ENCODE measurements at regions not wholly inside any gene's neighbourhood (a gene's known extent, or its start where the extent isn't known, plus 50 kb on each side); places are given as distances from the start of the nearest gene placed in this dataset.

DNA sequence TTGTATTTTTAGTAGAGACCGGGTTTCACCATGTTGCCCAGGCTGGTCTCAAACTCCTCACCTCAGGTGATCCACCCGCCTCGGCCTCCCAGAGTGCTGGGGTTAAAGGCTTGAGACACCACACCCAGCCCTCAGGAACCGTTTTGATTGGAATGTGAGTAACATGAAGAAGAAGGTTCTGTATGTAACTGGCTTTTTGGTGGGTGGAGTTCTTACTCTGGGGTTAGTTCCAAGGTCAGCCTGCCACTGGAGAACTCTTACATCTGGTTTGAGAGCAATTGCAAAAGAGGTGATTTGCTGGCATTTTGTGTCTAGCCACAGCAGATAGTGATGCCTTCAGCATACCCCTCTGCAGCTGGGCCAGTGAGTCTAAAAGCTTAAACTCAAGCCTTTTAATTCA, 457.8 kb upstream of the VSTM2A start:
- no peak overlapping the region for H3K27ac ChIP-seq
- no peak overlapping the region for H3K4me3 ChIP-seq
- H3K9ac ChIP-seq (ENCODE audit: insufficient read length), result no peak overlapping the region
- H3K9me3 ChIP-seq (ENCODE audit: low read depth, low read length), result no peaks in the 10 kb centered on the region
- TF ChIP-seq FOXP2 (optimal IDR thresholded peaks at IDR 0.05; ENCODE audit: control extremely low read depth, extremely low read length, insufficient read depth), result no peak
- no peak for TF ChIP-seq POLR2AphosphoS5 (IDR thresholded peaks at IDR 0.05; ENCODE audit: borderline replicate concordance, low read depth, low read length)
- TF ChIP-seq EZH2 (IDR thresholded peaks at IDR 0.05), result no peak
- DNase-seq (ENCODE audit: low read depth, low spot score), result no peak
- H3K36me3 ChIP-seq (ENCODE audit: insufficient read depth, low read length), result no peaks in the 10 kb centered on the region

GRCh38 chr7:54090652-54091213, 451.4 kb upstream of the VSTM2A start:
- Histone ChIP-seq H3K9ac (ENCODE audit: insufficient read length) (no peak overlapping the region), H3K9me3 (ENCODE audit: low read depth, low read length) (no peaks in the 10 kb centered on the region), H3K4me3 (no peak overlapping the region), H3K36me3 (ENCODE audit: insufficient read depth, low read length) (no peaks in the 10 kb centered on the region), H3K27ac (no peak overlapping the region)
- DNase-seq (ENCODE audit: low read depth, low spot score), result no peak
- no peak for TF ChIP-seq EZH2 (IDR thresholded peaks at IDR 0.05)
- no peak for TF ChIP-seq FOXP2 (optimal IDR thresholded peaks at IDR 0.05; ENCODE audit: control extremely low read depth, extremely low read length, insufficient read depth)
- no peak for TF ChIP-seq POLR2AphosphoS5 (IDR thresholded peaks at IDR 0.05; ENCODE audit: borderline replicate concordance, low read depth, low read length)

DNA sequence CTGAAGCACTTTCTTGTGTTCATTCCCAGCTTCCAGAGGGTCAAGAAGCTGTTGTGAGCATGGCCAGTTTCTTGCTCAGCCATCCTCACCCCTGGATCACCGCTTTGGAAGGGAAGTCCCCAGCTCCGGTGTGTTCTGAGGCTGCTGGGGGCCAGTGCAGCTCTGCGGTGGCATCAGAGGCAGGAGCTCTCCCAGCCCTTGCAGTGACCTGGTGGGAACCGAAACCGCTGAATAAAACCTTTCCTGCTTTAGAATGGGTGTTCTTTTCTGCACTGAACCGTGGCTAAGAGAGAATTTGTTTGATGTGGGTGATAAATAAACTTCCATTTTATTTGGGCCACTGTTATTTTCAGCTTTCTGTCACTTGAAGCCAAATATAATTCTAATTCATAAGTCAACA, 450.9 kb upstream of the VSTM2A start:
- Histone ChIP-seq H3K9me3 (ENCODE audit: low read depth, low read length) (no peaks in the 10 kb centered on the region), H3K9ac (ENCODE audit: insufficient read length) (no peak overlapping the region), H3K36me3 (ENCODE audit: insufficient read depth, low read length) (no peaks in the 10 kb centered on the region), H3K4me3 (no peak overlapping the region), H3K27ac (no peak overlapping the region)
- no peak for DNase-seq (ENCODE audit: low read depth, low spot score)
- TF ChIP-seq POLR2AphosphoS5 (IDR thresholded peaks at IDR 0.05; ENCODE audit: borderline replicate concordance, low read depth, low read length) (no peak), EZH2 (IDR thresholded peaks at IDR 0.05) (no peak), FOXP2 (optimal IDR thresholded peaks at IDR 0.05; ENCODE audit: control extremely low read depth, extremely low read length, insufficient read depth) (no peak)

GRCh38 chr7:54097886-54098285, 444.3 kb upstream of the VSTM2A start:
- TF ChIP-seq POLR2AphosphoS5 (IDR thresholded peaks at IDR 0.05; ENCODE audit: borderline replicate concordance, low read depth, low read length) (no peak), FOXP2 (optimal IDR thresholded peaks at IDR 0.05; ENCODE audit: control extremely low read depth, extremely low read length, insufficient read depth) (no peak), EZH2 (IDR thresholded peaks at IDR 0.05) (no peak)

GRCh38 chr7:54109501-54109900, 432.7 kb upstream of the VSTM2A start:
- TF ChIP-seq EZH2 (IDR thresholded peaks at IDR 0.05) (no peak), FOXP2 (optimal IDR thresholded peaks at IDR 0.05; ENCODE audit: control extremely low read depth, extremely low read length, insufficient read depth) (no peak), POLR2AphosphoS5 (IDR thresholded peaks at IDR 0.05; ENCODE audit: borderline replicate concordance, low read depth, low read length) (no peak)
- no peak for DNase-seq (ENCODE audit: low read depth, low spot score)
- no peak overlapping the region for H3K9ac ChIP-seq (ENCODE audit: insufficient read length)
- no peaks in the 10 kb centered on the region for H3K36me3 ChIP-seq (ENCODE audit: insufficient read depth, low read length)
- no peaks in the 10 kb centered on the region for H3K9me3 ChIP-seq (ENCODE audit: low read depth, low read length)
- H3K27ac ChIP-seq, result no peak overlapping the region
- no peak overlapping the region for H3K4me3 ChIP-seq

More at GRCh38 chr7:54097886-54098285, 444.3 kb upstream of the VSTM2A start:
- Histone ChIP-seq H3K9ac (ENCODE audit: insufficient read length) (no peak overlapping the region), H3K27ac (no peak overlapping the region), H3K9me3 (ENCODE audit: low read depth, low read length) (no peaks in the 10 kb centered on the region), H3K4me3 (no peak overlapping the region), H3K36me3 (ENCODE audit: insufficient read depth, low read length) (no peaks in the 10 kb centered on the region)
- no peak for DNase-seq (ENCODE audit: low read depth, low spot score)

- Histone ChIP-seq H3K27ac (no peak overlapping the region), H3K9ac (ENCODE audit: insufficient read length) (no peak overlapping the region), H3K9me3 (ENCODE audit: low read depth, low read length) (no peaks in the 10 kb centered on the region), H3K36me3 (ENCODE audit: insufficient read depth, low read length) (no peaks in the 10 kb centered on the region), H3K4me3 (no peak overlapping the region)
- TF ChIP-seq EZH2 (IDR thresholded peaks at IDR 0.05), result no peak
- TF ChIP-seq FOXP2 (optimal IDR thresholded peaks at IDR 0.05; ENCODE audit: control extremely low read depth, extremely low read length, insufficient read depth), result no peak
- TF ChIP-seq POLR2AphosphoS5 (IDR thresholded peaks at IDR 0.05; ENCODE audit: borderline replicate concordance, low read depth, low read length), result no peak
- DNase-seq (ENCODE audit: low read depth, low spot score), result no peak
Measured at GRCh38 chr7:54111814-54112511, 430.2 kb upstream of the VSTM2A start.

- Histone ChIP-seq H3K27ac (no peak overlapping the region), H3K4me3 (no peak overlapping the region), H3K36me3 (ENCODE audit: insufficient read depth, low read length) (no peaks in the 10 kb centered on the region), H3K9ac (ENCODE audit: insufficient read length) (no peak overlapping the region), H3K9me3 (ENCODE audit: low read depth, low read length) (no peaks in the 10 kb centered on the region)
- TF ChIP-seq FOXP2 (optimal IDR thresholded peaks at IDR 0.05; ENCODE audit: control extremely low read depth, extremely low read length, insufficient read depth) (no peak), EZH2 (IDR thresholded peaks at IDR 0.05) (no peak), POLR2AphosphoS5 (IDR thresholded peaks at IDR 0.05; ENCODE audit: borderline replicate concordance, low read depth, low read length) (no peak)
- no peak for DNase-seq (ENCODE audit: low read depth, low spot score)
Measured at GRCh38 chr7:54112567-54112966, 429.6 kb upstream of the VSTM2A start.

DNA sequence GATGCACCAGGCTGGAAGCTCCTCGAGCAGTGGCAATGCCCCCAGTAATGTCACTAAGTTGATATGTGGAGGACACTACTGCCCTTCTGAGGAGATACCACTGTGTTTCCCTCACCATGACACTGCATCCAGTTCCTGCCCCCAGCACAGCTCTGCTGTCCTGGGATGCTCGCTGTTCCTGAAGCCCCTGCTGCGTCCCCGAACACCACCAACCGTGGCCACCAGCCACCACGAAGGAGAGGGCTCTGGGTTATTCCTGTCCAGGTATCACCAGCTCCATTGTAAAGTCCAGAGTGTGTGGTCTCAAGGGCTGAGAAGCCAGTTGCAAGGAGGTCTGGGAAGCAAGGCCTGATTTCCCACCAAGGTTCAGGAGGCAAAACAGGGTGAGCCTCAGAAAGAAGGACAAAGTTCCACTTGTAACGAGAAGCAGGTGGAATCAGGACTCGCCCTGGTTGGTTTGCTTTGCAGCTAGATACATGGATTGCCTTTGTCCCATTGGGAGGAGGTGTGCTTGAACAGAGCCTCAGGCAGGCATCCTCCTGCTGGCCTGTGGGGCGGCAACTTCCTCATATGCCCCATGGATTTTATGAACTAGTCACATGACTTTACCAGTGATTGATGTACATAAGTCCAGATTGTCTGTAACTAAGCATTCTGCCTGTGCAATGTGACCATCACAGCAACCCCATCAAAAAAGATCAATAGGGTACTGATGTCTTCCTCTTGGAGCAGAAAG, 427.0 kb upstream of the VSTM2A start:
- Histone ChIP-seq H3K27ac (no peak overlapping the region), H3K36me3 (ENCODE audit: insufficient read depth, low read length) (no peaks in the 10 kb centered on the region), H3K4me3 (no peak overlapping the region), H3K9ac (ENCODE audit: insufficient read length) (no peak overlapping the region), H3K9me3 (ENCODE audit: low read depth, low read length) (no peaks in the 10 kb centered on the region)
- TF ChIP-seq EZH2 (IDR thresholded peaks at IDR 0.05) (no peak), FOXP2 (optimal IDR thresholded peaks at IDR 0.05; ENCODE audit: control extremely low read depth, extremely low read length, insufficient read depth) (no peak), POLR2AphosphoS5 (IDR thresholded peaks at IDR 0.05; ENCODE audit: borderline replicate concordance, low read depth, low read length) (no peak)
- DNase-seq (ENCODE audit: low read depth, low spot score), result no peak
